BJ (cell line): ENCODE measurements at regions not wholly inside any gene's neighbourhood (a gene's known extent, or its start where the extent isn't known, plus 50 kb on each side); places are given as distances from the start of the nearest gene placed in this dataset.

ENCODE experiments used
- CTCF ChIA-PET: fragments of 350-600 bp; formaldehyde crosslinking; extraction: SDS; loops from one replicate; lab custom pipeline; 2021; ENCODE audit warnings: antibody characterized with exemption, inconsistent platforms; lab: Yijun Ruan, JAX
- POLR2A ChIA-PET: fragments of 300-600 bp; sonication (Branson Sonifier 250); formaldehyde crosslinking; extraction: SDS; loops from one replicate; lab custom pipeline; 2021; ENCODE audit warnings: antibody characterized with exemption; lab: Charles Lee
- DNase-seq: peaks from one replicate; pipeline ENCODE4 v3.0.0-alpha.2; 2011; ENCODE audit warnings: low read depth
- H3K27me3 ChIP-seq: 2 replicates; pipeline ENCODE4 v1.6.0; 2011; ENCODE audit warnings: low read length; ENCODE audit not compliant: control insufficient read depth, insufficient read depth
- H3K36me3 ChIP-seq: 2 replicates; pipeline ENCODE4 v1.5.1; 2011; ENCODE audit warnings: low read length; ENCODE audit not compliant: control insufficient read depth, insufficient read depth
- H3K4me3 ChIP-seq: 2 replicates; pipeline ENCODE4 v1.5.1; 2011; ENCODE audit warnings: low read depth, mild to moderate bottlenecking, control low read depth, low read length
- TF ChIP-seq, protein P1 (sequence below): IDR thresholded peaks from 2 replicates; pipeline ENCODE4 v1.5.1; 2011; ENCODE audit warnings: low read depth, mild to moderate bottlenecking, control low read depth, inconsistent platforms, low read length, moderate library complexity; ENCODE audit not compliant: insufficient read depth

DNA sequence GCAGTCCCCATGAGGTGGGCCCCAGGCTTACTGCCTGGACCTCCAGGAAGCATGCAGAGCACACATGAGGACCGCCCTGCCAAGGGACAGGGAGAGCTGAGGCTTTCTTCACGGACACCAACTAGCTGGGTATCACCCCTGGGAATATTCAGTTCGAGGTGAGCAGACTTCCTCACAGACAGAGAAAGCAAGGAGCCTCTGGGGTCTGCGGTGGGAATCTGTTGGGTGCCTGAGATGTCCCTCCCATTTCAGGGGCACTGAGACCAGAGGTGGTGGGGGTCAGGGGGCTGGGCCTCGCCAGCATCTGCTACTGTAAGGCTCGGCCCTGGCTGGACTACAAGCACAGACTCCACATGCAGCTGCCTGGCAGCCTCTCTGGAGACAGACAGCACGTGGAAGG lies 74.3 kb upstream of the SYNDIG1 start:
- Histone ChIP-seq H3K27me3 (peaks cover 2% of the 10 kb centered on the region; the same call in 1 of the 2 replicates), H3K4me3 (no peak overlapping the region), H3K36me3 (no peaks in the 10 kb centered on the region)
- DNase-seq: no peak
- POLR2A ChIA-PET: no interaction called here
- TF ChIP-seq, protein P1, sequence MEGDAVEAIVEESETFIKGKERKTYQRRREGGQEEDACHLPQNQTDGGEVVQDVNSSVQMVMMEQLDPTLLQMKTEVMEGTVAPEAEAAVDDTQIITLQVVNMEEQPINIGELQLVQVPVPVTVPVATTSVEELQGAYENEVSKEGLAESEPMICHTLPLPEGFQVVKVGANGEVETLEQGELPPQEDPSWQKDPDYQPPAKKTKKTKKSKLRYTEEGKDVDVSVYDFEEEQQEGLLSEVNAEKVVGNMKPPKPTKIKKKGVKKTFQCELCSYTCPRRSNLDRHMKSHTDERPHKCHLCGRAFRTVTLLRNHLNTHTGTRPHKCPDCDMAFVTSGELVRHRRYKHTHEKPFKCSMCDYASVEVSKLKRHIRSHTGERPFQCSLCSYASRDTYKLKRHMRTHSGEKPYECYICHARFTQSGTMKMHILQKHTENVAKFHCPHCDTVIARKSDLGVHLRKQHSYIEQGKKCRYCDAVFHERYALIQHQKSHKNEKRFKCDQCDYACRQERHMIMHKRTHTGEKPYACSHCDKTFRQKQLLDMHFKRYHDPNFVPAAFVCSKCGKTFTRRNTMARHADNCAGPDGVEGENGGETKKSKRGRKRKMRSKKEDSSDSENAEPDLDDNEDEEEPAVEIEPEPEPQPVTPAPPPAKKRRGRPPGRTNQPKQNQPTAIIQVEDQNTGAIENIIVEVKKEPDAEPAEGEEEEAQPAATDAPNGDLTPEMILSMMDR: no peak
- CTCF ChIA-PET: interaction anchor here (2.5 kb wide), 1 partner anchor 11 kb away, joined by 5 read pairs; no protein-coding TSS in a partner anchor

DNA sequence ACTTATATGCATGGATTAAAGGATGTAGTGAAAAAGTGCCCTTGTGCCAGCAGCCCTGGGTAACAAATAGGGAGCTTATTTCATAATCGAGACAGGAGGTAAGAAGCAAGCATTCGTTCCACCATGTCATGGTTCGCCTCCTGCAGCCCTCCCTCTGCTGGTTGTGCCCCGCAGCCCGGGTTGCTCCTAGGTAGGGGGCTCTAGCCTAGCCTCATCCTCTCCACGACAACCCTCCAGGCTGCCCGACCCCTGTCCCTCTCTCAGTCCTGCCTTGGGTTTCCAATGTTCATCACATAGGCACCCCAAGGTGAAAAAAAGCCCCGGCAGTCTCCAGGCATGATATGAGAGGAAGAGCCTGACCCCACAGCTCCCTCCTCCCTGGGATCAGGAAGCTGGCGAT lies 75.5 kb upstream of the SYNDIG1 start:
- peaks cover 2% of the 10 kb centered on the region; the same call in 1 of the 2 replicates for H3K27me3 ChIP-seq
- TF ChIP-seq, protein P1: no peak
- ChIA-PET POLR2A (no interaction called here), CTCF (interaction anchor here (2.5 kb wide), 1 partner anchor 12 kb away, joined by 5 read pairs; no protein-coding TSS in a partner anchor)
- no peaks in the 10 kb centered on the region for H3K36me3 ChIP-seq
- DNase-seq: no peak
- no peak overlapping the region for H3K4me3 ChIP-seq

DNA sequence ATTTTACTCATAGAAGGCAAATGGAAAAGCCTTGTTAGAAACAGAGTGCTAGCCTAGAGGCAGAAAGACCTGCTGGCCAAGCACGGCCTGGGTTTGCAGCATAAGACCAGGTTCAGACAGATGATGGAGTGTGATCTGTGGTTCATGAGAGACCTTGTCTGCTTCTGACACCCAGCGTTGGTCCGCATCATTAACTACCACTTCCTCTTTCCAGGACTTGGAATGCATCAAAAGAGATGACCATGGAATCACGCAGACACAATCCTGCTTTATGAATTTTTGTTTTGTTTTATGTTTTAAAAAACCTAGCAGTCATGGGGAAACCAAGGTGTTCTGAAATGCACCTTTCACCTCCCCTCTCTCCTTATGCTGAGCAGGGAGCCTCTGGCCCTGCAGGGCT lies 76.8 kb upstream of the SYNDIG1 start:
- Histone ChIP-seq H3K36me3 (no peaks in the 10 kb centered on the region), H3K27me3 (peaks cover 2% of the 10 kb centered on the region; the same call in 1 of the 2 replicates), H3K4me3 (no peak overlapping the region)
- CTCF ChIA-PET: no interaction called here
- POLR2A ChIA-PET: no interaction called here
- no peak for DNase-seq
- TF ChIP-seq, protein P1: no peak

DNA sequence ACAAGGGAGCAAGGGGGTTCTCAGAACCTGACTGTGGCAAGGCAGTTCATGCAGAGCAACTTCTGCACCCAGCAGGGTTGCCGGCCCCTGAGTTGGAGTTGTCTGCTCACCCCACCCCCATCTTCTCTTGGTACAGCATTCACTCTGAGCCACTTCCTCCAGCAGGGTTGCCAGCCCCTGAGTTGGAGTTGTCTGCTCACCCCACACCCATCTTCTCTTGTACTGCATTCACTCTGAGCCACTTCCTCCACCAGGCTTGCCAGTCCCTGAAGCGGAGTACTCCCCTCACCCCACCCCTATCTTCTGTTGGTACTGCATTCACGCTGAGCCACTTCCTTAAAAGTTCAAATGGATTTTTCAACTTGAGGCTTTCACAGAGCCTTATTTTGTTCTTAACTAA lies 79.7 kb upstream of the SYNDIG1 start:
- Histone ChIP-seq H3K27me3 (peaks cover 2% of the 10 kb centered on the region; the same call in 1 of the 2 replicates), H3K4me3 (no peak overlapping the region), H3K36me3 (no peaks in the 10 kb centered on the region)
- no peak for DNase-seq
- ChIA-PET POLR2A (no interaction called here), CTCF (no interaction called here)
- TF ChIP-seq, protein P1: no peak

DNA sequence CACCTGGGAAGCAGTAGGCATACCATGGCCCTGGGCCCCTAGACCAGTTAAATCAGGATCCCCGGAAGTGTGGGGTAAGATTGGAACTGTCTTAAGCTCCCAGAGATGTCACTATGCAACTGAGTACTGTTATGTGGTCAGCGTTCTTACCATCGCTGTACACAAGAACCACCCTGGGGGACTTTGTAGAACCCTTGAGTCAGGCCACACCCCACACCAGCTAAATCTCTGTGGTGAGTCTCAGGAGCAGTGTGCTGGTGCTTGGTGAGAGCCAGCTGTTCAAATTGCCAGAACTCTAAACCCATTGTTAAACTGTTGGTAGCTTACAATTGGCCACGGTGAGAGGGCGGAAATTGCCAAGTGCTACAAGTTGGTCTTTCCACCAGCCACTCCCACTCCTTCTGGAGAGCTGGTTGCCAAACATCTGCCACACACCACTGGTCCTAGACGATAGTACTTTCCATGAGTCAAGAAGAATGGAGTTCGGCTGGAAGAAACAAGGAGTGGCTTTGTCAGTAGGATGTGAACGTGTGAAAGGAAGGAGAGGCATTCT lies 80.5 kb upstream of the SYNDIG1 start:
- TF ChIP-seq, protein P1: no peak

More for the DNA sequence above, 80.5 kb upstream of the SYNDIG1 start:
- no peaks in the 10 kb centered on the region for H3K36me3 ChIP-seq
- CTCF ChIA-PET: interaction anchor here (1.5 kb wide), 1 partner anchor 10 kb away, joined by 7 read pairs; no protein-coding TSS in a partner anchor
- H3K4me3 ChIP-seq: no peak overlapping the region
- POLR2A ChIA-PET: no interaction called here
- no peak for DNase-seq
- peaks cover under 1% of the 10 kb centered on the region; the same call in 1 of the 2 replicates for H3K27me3 ChIP-seq
